Medulla oblongata (tissue), 1 donor: ENCODE measurements at regions not wholly inside any gene's neighbourhood (a gene's known extent, or its start where the extent isn't known, plus 50 kb on each side); places are given as distances from the start of the nearest gene placed in this dataset.

Experiments used
- DNase-seq: peaks from one replicate; pipeline ENCODE4 v3.0.0-alpha.2; 2015; ENCODE audit errors: extremely low spot score

GRCh38 chr1:193626695-193627094 lies 440.3 kb upstream of the B3GALT2 start:
- no peak for DNase-seq

GRCh38 chr1:193625255-193625654 lies 438.8 kb upstream of the B3GALT2 start:
- DNase-seq, result no peak

DNA sequence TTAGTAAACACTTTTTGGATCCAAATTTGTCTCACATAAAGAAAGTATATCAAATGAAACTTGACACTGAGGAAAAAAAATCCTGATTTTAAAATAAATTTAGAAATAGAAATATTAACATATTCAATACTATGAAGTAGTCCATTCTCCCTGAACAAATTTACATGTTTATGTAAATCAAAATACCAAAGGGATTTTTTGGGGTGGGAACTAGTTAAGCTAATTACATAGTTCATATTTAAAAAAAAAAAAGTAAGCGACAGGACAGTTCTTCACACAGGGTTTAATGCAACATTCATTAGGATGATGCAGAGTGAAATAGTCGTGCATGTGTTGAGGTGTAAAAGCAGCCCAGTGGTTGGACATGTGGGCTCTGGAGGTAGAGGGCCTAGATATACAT lies 433.5 kb upstream of the B3GALT2 start:
- no peak for DNase-seq

GRCh38 chr1:193614817-193615216 lies 428.4 kb upstream of the B3GALT2 start:
- no peak for DNase-seq

DNA sequence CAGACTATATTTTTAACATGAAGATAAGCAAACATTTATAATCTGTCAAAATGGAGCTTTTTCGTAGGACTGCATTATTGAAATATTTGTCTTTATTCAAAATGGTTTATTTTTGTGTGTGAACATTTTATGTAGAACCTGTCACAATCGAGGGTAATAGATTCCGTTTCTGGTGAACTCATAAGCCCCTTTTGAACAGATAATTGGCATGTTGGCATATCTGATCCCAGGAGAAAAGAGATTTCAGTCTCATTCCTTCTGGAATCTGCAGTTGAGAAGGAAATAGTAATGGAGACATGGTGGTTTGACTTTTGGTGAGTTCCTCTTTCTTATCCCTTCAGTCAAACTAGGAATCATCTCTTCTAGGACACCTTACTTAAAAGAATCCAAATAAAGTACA lies 427.9 kb upstream of the B3GALT2 start:
- DNase-seq, result no peak

- no peak for DNase-seq
Observed at GRCh38 chr1:193613041-193613440, 426.6 kb upstream of the B3GALT2 start.

DNA sequence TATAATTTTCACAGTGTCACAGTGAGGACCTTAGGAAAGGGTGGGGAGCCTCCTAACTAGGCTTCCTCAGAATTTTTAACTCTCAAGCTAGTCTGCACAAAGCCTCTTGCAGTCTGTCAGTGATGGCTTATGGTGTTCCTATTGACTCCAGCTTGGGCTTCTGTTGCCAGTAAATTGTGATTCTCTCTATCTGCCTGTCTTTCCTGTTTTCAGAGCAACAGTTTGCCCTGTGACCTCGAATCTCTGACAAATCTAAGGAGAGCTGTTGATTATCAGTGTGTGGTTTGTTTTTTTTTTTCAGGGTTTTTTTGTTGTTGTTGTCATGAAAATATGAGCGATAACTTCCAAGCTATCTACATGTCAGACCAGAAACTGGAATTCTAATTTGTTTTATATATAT lies 423.2 kb upstream of the B3GALT2 start:
- DNase-seq, result no peak

DNA sequence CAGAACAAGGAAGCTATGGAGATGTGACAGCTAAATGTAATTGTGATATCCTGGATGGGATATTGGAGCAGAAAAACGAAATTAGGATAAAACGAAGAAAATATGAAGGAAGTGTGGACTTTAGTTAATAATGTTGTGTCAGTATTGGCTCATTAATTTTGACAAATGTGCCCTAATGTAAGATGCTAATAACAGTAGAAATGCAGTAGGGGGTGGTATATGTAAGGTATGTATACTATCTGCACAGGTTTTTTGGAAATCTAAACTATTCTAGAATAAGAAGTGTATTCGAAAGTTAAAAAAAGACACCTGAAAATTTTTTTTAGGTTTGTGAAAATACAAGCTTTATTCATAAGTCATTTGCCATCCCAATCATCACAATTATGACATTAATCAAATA lies 421.4 kb upstream of the B3GALT2 start:
- DNase-seq, result no peak

GRCh38 chr1:193606035-193606434 lies 419.6 kb upstream of the B3GALT2 start:
- no peak for DNase-seq

GRCh38 chr1:193602705-193603104 lies 416.3 kb upstream of the B3GALT2 start:
- DNase-seq, result no peak

GRCh38 chr1:193593147-193593885 lies 406.9 kb upstream of the B3GALT2 start:
- DNase-seq, result no peak

DNA sequence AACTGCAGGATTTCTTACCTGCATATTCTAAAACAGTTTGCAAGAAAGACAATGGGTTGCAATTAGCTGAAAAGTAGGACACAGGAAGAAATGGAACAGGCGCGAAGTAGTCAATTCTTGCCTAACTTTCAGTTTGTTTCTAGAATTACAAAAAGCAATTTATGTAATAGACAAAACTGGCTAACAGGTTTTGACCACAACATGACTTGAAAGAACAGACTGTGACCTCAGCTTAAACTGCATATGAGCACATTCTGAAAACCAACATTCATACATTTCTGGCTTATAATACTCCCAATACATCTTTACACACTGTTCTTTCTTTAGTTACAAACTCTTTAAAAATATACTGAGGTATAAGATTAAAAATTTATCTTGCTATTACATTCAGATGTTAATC lies 405.9 kb upstream of the B3GALT2 start:
- no peak for DNase-seq

DNA sequence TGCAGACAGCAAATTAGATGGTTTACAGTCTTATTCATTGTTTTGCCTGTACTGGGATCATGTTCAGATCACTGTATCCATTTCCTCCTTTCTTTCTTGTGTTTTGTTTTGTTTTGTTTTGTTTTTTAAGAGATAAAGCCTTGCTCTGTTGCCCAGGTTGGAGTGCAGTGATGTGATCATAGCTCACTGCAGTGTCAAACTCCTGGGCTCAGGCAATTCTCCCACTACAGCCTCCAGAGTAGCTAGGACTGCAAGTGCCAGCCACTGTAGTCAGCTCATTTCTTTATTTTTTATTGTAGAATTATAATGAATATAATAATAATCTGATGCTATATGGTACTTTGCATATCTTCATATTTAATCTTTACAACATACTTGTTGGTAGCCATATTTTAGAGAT lies 403.7 kb upstream of the B3GALT2 start:
- DNase-seq, result no peak

GRCh38 chr1:193589597-193590040 lies 403.2 kb upstream of the B3GALT2 start:
- no peak for DNase-seq

- no peak for DNase-seq
Observed at GRCh38 chr1:193588311-193589082, 402.1 kb upstream of the B3GALT2 start.

- no peak for DNase-seq
Observed at GRCh38 chr1:193584731-193585239, 398.4 kb upstream of the B3GALT2 start.

- no peak for DNase-seq
Observed at GRCh38 chr1:193581341-193581740, 394.9 kb upstream of the B3GALT2 start.

DNA sequence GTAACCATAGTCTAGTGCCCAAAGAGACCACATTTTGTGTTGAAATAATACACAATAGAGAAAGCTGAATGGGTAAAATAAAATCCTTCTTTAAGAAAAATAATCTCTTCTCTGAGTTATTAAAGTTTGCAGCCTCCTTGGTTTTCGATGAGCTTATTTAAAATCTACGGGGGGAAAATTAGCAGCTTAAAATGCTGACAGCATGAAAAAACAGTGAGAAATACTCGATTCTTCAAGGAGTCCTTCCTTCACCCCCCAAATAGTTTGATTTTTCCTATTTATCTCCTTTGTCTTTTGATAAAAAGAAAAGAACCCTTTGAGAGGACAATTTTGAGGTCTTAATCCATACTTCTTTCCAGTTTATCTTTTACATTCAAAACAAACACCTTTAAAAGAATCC lies 394.0 kb upstream of the B3GALT2 start:
- DNase-seq, result no peak

DNA sequence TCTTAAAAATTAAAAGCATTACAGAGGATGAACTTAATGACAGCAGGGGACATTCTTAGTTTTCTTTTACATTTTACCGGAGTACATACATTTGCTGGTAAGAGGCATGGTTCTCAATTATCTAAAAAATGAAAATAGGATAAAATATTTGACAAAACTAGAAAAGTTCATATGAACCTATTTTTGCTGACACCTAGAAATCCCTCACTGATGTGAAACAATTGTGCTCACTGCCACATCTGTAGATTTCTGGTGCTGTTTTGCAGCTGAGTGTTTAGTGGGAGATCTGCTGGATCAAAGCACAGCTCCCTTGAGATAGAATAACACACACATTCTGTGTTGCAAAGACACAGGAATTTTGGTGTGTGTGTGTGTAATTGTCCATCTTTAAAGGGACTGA lies 392.9 kb upstream of the B3GALT2 start:
- DNase-seq, result no peak

DNA sequence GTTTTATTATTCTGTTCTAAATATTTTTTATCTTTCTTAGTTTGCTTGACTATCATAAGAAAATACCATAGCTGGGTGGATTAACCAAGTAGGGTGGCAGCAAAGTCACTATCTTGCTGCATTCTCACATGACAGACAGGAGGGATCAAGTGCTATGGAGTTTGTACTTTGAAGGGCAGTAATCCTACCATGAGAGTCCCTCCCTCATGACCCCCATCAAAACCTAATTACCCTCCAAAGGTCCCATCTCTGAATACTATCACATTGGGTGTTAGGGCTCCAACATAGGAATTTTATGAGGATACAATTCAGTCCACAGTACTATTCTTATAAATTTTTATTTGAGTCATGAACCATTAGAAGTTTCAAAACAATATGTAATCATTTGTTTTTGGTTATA lies 388.5 kb upstream of the B3GALT2 start:
- no peak for DNase-seq

DNA sequence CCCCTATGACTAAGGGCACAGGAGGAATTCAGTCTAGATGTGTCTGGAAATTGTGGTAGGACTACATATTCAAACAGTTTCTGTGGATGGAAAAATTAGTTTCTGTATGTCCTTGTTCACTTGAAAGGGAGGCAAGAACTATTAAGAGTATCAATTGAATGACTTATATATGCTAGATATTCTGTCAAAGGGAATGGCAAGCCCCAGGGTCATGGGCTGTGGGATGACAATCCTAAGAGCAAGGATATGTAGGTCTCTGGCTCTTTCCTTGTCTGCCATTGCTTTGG lies 383.5 kb upstream of the B3GALT2 start:
- no peak for DNase-seq

DNA sequence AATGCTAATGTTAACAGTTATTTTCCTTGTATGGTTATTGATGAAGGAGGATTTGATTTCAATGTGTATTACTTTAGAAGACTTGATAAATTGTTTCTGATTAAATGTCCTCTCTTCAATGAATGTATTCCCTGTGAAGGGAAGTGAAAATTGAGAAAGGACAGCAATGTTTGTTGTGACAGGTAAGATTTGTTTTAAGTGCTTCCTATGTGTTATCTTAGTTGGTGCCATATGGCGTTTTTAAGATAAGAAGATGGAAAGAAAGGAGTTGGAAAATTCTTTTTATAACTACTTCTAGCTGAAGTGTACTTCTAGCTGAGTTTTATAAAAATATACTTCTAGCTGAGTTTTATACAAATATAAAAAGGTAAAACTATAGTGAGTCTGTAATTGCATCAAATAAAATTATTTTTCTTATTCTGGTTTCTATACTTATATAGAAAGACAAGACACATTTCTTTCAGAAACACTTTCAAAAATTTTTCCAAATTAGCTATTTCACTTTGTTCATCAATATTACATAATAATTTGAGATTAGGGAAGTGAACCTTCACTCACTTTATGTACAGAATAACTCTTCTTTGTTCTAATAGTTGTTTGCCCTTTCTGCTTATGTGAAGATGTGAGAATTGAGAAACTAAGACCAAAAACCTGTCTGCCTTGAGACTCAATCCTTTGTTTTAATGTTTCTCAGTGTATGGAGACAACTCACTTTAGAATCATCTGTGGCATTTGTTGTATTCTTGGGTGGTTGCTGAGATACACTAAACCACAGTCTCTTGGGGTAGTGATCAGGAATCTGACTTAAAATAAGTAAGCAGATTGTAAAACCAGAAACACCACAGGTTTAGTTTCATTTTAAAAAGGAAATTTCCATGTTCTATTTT lies 382.9 kb upstream of the B3GALT2 start:
- DNase-seq, result no peak
